NCI-H1417 (cell line): ENCODE measurements at regions not wholly inside any gene's neighbourhood (a gene's known extent, or its start where the extent isn't known, plus 50 kb on each side); places are given as distances from the start of the nearest gene placed in this dataset.
A peak's percentile ranks its signal among the peaks of the same experiment; 100 is the strongest.
"Not testable (repeated sequence)": the region's sequence is repeated elsewhere in the genome, so short reads cannot be mapped to it uniquely, and the experiment has no call there.

Experiments
- DNase-seq, 3 experiments: peaks; one replicate each; lab custom pipeline; 2025; lab: John Stamatoyannopoulos, UW

DNA sequence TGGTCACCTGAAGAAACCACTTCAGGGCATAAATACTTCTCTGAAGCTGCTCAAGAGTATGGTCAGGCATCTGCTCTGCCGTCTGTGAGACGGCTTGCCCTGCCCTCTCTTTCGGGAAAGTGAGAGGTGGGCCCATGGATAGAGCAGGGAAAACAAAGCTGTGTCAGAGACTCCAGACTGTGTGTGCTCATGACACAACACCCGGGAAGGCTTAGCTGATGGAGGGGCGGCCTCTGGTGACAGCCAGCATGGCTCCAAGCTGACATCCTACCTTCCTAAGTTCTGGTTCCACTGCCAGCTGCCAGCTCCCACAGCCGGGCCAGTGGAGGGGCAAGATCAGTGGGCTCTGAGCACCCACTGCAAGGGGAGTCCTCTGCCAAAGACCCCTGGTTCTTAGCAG lies 215.3 kb downstream of the ANKRD30B start:
- no peak for DNase-seq

DNA sequence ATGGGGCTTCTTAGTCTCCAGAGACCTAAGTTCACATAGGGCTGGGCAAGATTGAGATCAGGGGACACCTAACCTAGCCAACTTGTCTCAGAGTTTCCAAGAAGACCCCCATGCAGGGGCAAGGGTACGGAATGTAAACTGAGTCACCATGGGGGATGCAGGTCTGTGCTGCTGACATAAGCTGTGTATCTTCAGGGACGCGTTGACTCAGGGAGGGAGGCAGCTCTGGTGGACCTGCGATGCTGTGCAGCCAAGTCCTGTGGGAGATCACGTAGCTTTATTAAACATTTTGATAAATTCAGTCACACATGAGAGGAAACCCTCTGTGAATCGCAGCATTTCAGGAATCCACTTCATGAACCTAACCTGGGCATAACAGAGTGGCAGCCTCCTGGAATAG lies 216.0 kb downstream of the ANKRD30B start:
- no peak for DNase-seq

DNA sequence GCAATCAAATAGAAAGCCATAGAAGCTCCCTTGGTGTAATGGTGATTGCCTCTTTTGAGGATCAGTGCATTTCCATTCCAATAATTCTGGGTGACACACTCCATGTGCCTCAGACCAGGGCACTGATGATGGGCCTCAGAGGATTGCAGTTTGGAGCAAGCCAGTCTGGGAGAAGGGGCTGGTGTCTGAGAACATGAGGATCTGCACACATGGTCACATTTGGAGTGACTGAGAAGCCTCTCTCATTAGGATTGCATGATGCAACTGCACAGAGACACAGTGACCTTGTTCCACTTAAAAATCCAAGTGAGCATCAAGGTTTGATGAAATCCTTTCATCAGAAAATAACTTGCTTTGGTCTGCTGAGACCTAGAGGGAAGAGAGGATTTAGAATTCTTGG lies 216.4 kb downstream of the ANKRD30B start:
- DNase-seq = no peak

DNA sequence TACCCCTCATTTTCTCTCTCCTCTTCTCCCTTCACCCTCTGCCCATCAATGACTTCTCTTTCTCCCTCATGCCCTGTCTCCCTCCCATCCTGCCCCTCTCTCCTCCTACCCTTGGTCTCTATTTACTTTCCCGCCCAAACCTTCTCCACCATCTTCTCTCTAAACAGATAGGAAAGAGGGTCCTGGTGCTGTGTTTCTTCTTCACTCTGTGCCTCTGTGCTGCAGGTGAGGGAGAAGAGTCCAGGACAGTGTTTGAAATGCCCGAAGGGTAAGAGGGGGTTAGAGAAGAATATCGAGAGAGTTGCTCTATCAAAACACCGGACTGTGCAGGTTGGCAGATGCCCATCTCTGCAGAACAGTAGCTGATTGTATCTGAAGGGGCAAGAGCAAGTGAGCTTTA lies 217.0 kb downstream of the ANKRD30B start:
- DNase-seq = not testable (repeated sequence)

DNA sequence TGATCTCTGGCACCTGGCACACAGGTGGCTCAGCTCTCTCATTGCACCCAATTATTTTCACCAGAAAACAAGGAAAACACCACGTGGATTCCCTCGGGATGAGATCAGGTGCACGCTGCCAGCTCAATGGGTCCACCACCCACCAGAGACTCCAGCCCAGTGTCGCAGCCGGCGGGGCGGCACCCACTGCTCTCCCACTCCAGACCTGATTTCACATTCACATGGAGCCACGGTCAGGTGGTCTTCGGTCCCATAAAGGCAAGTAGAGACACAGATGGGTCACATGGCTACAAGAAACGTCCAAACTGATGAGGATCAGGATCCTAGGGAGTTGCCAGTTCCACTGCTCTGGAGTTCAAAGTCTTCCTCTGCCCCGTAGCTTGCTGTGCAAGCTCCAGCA lies 217.6 kb downstream of the ANKRD30B start:
- no peak for DNase-seq

DNA sequence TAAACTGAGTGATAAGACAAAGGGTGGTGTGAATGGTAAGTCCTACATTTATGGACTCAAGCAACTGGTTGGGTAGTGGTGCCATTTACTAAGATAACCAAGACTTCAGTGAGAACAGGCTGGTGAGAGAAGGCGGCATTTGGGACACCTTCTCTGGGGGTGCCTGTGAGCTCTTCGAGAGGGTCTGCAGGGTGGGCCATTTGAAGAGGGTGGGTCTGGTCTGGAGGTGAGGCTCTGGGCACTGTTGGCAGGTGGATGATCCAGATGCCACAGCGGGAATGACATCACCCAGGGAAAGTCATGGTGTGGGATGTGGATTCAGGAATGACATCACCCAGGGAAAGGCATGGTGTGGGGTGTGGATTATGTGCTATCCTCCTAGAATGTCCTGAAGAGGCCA lies 219.3 kb downstream of the ANKRD30B start:
- not testable (repeated sequence) for DNase-seq

DNA sequence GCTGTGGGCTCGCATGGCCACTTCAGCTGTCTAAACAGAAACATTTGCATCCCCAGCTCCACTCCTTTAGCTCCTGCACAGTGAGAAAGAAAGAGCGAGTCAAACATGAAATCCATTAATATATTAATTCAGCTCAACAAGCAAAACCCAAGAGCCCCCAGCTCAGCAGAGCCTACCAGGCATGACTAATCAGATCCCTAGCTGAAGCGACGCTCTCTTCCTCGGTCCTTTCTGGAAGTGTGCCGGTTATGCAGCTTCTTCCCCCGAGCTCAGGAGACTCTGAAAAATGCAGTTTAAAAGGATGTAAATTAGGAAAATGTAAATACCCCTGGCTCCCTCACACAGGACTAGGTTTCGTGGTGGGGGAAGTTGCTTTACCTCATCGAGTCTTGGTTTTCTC lies 221.5 kb downstream of the ANKRD30B start:
- no peak for DNase-seq

DNA sequence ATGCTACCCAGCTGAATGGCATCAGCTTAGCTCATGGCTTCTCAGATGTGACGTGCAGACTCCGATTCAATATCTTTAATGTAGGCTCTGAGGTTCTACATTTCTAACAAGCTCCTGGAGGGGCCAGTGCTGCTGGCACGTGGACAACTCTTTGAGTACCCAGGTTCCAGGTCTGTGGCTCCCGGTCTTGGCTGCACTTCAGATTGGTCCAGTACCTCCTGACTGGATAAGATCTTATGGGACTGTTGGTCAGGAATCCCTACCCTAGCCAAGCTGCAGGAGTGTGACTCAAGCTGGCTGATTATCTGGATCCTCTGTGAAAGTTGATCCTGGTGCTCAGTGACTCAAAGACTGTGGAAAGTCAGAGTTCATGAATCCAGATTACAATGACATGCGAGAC lies 222.1 kb downstream of the ANKRD30B start:
- no peak for DNase-seq

DNA sequence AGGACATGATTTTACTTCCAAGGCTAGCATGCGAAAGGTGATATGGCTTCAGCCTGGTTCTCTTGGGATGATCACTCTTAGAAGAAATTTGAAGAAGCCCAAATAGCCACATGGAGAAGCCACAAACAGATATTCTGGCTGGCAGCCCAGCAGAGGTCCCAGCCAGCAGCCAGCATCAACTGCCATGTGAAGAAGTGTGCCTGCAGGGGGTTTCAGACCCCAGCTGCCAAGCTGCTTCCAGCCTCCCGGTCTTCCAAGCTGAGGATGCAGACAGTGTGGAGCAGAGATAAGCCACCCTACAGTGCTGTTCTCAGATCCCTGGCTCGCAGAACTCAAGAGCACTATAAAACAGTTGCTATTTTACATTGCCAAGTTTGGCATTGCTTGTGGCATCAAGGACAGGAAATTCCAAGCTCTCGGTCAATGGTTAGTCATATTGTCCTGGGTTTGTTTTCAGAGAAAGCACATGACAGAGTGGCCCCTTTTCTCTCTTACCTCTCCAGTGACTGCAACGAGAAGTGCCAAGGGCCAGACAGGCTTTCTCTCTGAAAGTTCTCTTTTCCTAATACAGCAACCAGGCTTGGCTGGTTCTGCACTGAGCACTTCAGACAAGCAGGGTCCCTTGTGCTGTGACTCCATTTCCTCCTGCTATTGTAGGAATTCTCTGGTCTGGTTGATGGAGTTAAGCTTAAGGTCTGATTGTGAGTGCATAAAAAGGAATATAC lies 223.7 kb downstream of the ANKRD30B start:
- no peak for DNase-seq

DNA sequence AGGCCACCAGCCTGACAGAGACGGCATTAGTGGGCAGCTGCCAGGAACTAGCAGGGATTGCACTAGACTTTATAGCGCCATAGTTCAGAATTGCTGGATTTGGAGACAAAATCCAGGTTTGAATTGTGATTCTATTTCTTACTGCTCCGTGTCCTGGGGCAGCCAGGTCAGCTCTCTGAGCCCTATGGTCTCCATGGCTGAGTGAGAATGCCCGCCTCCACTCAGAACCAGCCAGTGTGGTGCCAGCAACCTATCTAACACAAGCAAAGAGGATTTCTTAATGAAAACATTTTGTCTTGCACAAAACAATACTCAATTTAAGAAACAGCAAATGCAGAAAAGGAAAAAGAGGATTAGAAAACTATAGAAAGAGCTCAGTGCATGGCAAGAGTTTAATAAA lies 225.4 kb downstream of the ANKRD30B start:
- DNase-seq = not testable (repeated sequence)

DNA sequence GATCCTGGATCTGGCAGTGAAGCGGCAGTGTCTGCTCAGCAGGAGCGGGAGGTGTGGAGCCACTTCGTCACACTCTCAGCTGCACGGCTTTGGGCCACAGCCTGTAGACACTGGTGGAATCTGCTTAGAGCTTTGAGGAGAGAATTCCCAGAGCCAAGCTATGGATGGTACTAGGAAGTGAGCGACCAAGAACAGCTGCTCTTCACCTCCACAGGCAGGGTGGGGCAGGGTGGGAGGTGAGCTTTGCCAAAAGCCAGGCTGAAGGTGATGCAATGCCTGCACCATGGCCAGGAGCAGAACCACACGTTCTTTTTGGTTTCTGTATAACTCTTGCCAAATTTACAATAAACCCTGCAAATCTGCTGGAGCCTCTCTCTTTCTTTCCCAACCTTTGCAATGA lies 226.1 kb downstream of the ANKRD30B start:
- DNase-seq = no peak

DNA sequence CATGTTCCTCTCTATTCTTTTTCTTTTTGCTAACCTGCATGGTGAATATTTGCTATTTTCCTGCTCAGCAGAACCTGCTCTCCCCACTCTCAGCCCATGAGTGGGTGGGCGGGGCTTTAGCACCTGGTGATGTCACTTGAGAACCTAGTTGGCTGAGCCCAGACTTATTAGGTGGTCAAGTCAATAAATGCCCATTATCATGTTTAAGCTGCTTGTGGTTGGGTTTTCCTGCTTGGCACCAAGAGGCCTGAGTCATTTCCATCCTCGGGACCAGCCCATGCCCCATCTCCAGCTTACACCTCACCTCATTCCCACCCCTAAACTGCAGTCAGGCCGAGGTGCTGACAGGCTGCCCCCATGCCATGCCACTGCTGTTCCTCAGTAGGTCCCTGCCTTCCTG lies 226.6 kb downstream of the ANKRD30B start:
- DNase-seq = no peak

DNA sequence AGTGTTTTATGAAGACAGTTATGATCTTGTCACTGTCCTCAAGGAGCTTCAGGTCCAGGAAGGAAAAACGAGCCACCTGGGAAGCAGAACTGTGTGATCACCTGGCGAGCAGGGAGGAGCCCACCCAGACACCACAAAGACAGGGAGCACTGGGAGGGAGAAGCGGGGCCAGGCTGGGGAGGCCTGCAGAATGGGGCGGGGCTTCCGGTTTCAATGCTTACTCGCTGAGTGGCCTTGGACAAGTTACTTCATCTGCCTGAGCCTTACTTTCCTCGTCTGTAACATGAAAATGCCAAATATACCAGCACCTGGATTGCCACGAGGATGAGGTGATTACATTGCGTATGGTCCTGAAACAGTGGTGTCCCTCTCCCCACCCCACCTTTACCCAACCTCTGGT lies 227.5 kb downstream of the ANKRD30B start:
- no peak for DNase-seq

DNA sequence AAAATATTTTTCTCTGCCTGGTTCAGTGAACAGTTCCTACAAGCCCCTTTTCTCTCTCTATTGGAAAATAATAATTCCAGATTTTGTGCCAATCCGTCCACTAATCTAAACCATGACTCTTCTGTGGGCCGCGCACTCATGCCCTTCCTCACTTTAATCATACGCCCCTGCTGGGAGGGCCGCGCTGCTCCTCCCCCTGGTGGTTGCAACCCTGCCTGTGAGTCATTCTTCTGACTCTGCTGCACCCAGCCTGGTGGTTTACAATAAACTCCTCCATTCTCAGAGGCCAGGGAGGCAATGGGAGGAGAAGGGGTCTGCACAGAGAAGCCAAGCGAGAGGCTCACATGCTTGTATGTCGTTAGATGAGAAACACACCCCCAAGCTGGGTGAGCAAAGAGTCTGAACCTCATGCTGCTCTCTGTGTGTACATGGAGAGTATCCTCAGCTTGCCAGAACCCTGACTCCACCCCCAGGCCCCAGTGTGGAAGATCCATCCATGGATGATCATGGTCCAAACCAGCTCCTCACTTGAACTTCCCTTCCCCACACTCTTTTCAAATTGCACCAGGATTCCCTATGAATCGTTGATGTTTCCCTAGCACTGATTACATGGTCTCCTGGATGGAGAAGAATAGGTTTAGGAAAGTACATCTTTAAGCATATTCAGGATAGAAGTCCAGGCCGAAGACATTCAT lies 228.9 kb downstream of the ANKRD30B start:
- no peak for DNase-seq

DNA sequence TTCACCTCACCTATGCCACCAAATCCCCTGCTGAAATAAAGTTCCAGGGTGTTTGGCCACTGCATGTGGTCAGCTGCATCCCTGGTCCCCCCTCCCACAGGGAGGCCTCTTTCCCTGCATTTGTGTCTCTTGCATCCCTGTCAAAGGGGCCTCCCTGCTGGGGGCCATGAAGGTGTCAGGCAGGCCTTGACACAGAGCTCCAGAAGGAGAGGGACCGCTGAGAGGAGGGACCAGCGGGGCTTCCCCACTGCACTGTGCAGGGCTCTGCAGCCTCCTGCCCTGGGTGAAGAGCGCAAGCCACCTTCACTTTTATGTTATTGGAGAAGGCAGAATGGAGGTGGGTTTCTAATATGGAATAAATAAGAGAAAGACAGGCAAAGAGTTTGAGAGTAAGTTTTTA lies 230.2 kb downstream of the ANKRD30B start:
- no peak for DNase-seq

DNA sequence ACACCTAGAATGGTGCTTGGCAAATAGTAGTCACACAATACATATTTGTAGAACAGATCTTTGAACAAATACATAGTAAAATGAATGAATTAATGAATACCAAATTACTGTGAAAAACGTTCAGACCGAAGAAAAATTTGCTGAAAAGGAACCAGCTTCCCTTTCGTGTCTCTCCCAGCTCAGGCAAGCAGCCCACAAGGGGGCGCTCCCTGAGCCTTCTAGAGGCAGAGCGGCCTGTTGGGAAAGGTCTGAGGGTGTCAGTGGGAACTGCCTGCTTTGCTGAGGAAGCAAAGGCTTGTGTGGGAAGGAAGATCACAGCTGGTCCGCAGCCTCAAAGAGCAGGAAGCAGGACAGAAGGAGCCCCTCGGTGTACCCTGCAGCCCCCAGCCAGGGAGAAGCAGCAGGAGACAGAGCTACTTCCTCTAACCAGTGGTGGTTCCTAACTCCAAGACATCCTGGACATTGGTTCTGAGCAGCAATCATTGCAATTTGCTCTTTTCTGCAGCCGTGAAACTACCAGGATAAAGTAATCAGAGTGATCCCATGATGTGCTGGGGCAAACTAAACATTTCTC lies 231.1 kb downstream of the ANKRD30B start:
- DNase-seq = peak in 1 of 3 experiments; percentile 6

DNA sequence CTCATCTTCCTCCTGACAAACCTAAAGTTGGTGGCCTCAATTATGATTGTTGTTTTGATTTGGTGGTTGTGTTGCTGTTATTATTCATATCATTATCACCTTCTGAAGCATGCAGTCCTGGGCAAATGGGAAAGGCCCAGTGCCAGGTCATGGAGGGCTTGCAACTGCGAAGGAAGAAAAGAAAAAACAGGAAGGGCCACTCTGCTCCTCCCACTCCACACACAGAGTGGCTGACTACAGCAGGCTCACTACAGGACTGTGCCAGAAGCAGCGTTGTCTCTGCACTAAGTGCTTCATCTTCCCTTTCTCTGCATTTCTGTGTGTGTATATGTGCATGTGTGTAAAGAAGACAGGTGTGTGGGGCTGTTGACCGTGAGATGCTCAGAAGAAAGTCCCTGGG lies 231.9 kb downstream of the ANKRD30B start:
- DNase-seq = no peak

DNA sequence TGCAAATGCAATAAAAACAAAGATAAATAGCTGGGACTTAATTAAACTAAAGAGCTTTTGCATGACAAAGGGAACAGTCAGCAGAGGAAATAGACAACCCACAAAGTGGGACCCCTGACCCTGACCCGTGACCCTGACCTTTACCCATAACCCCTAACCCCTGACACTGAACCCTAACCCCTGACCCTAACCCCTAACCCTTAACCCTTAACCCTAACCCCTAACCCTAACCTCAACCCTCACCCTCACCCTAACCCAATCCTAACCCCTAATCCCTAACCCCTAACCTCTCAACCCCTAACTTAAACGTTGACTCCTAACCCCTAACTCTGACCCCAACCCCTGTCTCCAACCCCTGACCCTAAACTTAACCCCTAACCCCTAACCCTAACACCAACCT lies 236.6 kb downstream of the ANKRD30B start:
- not testable (repeated sequence) for DNase-seq

DNA sequence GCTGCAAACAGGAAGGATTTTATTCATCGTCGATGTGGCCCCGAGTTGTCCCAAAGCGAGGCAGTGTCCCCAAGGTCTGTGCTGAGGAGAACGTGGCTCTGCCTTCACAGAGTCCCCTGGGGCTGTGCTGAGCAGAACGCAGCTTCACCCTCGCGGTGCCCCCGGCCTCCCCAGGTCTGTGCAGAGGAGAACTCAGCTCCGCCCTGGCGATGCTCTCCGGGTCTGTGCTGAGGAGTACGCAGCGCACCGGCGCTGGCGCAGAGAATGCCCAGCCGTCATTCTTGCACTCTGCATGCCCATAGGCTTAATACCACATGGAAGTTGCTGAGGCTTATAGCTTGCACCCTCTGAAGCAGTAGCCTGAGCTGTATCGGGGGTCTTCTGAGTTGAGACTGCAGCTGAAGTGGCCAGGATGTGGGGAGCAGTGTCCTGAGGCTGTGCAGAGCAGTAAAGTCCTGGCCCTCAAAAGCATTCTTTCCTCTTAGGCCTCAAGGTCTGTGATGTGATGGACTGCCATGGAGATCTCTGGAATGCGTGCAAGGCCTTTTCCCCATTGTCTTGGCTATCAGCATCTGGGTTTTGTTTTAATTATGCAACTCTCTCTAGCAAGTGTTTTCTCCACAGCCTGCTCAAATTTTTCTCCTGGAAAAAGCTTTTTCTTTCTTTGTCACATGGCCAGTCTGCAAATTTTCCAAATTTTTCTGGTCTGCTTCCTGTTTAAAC lies 237.5 kb downstream of the ANKRD30B start:
- DNase-seq = not testable (repeated sequence)

DNA sequence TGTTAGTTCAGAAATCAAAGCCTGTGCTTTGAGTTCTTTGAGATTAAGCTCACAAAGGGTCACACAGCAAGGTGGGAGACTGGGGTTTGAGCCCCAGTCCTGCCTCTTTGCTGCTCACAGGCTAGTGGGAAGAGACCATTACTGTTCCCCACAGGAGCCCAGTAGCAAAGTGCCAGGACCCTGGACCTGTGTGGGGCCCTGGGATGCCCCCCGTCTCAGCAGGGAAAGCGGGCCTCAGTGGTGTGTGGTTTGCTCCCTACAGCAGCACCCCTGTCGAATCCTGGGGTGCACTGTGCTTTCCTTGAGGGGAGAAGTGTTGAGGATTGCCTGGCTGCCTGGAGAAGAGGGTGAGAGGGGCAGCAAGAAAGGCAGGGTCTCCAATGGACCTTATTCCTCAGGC lies 239.4 kb downstream of the ANKRD30B start:
- not testable (repeated sequence) for DNase-seq

DNA sequence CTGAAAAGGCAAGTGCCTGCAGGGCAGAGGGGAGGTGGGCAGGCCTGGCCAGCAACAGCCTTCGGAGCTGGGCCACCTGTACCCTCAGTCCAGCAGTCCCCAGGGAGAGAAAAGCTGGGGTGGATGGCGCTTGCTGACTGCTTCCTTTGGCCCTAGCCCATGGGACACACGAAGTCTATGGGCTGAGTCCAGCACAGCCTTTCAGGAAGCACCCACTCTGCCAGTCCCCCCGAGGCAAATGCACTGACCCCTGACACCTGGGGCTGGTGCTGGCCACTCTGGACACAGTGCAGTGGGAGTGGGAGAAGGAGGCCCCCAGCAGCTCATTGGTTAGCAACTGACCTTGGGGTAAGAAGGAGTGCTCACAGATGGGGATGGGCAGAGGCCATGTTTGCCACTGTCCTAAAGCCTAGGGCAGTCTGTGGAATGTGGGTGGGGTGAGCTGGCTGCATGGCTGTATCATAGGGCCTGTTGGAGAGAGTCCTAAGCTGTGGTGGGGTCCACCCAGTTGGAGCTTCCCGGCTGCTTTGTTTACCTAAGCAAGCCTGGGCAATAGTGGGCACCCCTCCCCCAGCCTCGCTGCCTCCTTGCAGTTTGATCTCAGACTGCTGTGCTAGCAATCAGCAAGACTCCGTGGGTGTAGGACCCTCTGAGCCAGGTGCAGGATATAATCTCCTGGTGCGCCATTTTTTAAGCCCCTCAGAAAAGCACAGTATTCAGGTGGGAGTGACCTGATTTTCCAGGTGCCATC lies 240.2 kb downstream of the ANKRD30B start:
- DNase-seq = not testable (repeated sequence)

DNA sequence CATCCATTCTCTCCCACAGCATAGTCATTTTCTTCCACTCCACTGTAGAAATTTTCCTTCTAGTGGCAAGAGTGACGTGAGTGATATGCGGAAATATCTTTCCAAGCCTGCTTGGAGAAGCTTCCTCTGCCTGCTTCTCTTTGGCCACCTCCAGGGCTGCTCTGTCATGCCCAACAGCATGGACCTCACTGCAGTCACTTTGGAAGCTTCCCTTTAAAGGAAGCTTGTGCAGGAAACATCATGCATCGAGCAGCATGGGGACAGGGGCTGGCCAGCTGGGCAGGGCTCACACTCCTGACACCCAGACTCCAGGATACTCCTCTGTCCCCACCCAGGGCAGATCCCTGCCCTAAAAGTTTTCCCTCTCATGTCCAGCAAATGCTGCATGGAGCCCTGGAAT lies 241.6 kb downstream of the ANKRD30B start:
- DNase-seq = not testable (repeated sequence)
